Liver (tissue), 8 donors: ENCODE measurements at regions not wholly inside any gene's neighbourhood (a gene's known extent, or its start where the extent isn't known, plus 50 kb on each side); places are given as distances from the start of the nearest gene placed in this dataset.

Experiments used
- DNase-seq: peaks from one replicate; pipeline ENCODE4 v3.0.0-alpha.2; 2017; ENCODE audit warnings: low spot score
- H3K27ac ChIP-seq, 2 donors: one replicate each; pipeline ENCODE4 v1.7.0; 2013; ENCODE audit warnings: inconsistent platforms in 2 of 2, low read length in 2 of 2, control low read depth in 1 of 2, low read depth in 1 of 2, mild to moderate bottlenecking in 1 of 2
- H3K27me3 ChIP-seq, 4 donors: one replicate each; pipeline versions ENCODE4 v1.6.1 to v1.7.0; 2013; ENCODE audit warnings: low read length in 3 of 4, inconsistent platforms in 1 of 4, mild to moderate bottlenecking in 1 of 4, moderate library complexity in 1 of 4; ENCODE audit not compliant: control insufficient read depth in 4 of 4, insufficient read depth in 4 of 4
- H3K36me3 ChIP-seq, 4 donors: one replicate each; pipeline versions ENCODE4 v1.6.1 to v1.7.0; 2013; ENCODE audit warnings: low read length in 3 of 4, mild to moderate bottlenecking in 3 of 4, low read depth in 1 of 4, moderate library complexity in 1 of 4; ENCODE audit not compliant: control insufficient read depth in 4 of 4, insufficient read depth in 3 of 4
- H3K4me1 ChIP-seq, 4 donors: one replicate each; pipeline versions ENCODE4 v1.6.1 to v1.7.0; 2013; ENCODE audit warnings: low read length in 3 of 4, mild to moderate bottlenecking in 3 of 4, moderate library complexity in 1 of 4; ENCODE audit not compliant: control insufficient read depth in 4 of 4, insufficient read depth in 4 of 4
- H3K4me3 ChIP-seq, 3 donors: one replicate each; pipeline versions ENCODE4 v1.6.1 to v1.7.0; 2013; ENCODE audit warnings: low read length in 3 of 3, control low read depth in 1 of 3, low read depth in 1 of 3, mild to moderate bottlenecking in 1 of 3
- H3K9ac ChIP-seq, 2 donors: one replicate each; pipeline ENCODE4 v1.7.0; 2013; ENCODE audit warnings: low read length in 2 of 2, mild to moderate bottlenecking in 2 of 2, moderate library complexity in 2 of 2, control low read depth in 1 of 2, low read depth in 1 of 2
- H3K9me3 ChIP-seq, 4 donors: one replicate each; pipeline versions ENCODE4 v1.6.1 to v1.7.0; 2013; ENCODE audit warnings: low read length in 3 of 4; ENCODE audit not compliant: control insufficient read depth in 4 of 4
- EGR1 ChIP-seq, 2 donors: IDR thresholded peaks; 2 replicates each; pipeline ENCODE4 v1.6.1; 2016 to 2018; ENCODE audit warnings: antibody characterized with exemption in 2 of 2, low read depth in 2 of 2
- FOXA1 ChIP-seq: IDR thresholded peaks from 2 replicates; pipeline ENCODE4 v1.6.1; 2016; ENCODE audit warnings: antibody characterized with exemption
- FOXA2 ChIP-seq: IDR thresholded peaks from 2 replicates; pipeline ENCODE4 v1.6.1; 2016; ENCODE audit warnings: antibody characterized with exemption
- GABPA ChIP-seq, 2 donors: IDR thresholded peaks in 1 of 2; conservative IDR thresholded peaks in 1 of 2; 2 replicates each; pipeline ENCODE4 v1.6.1; 2016; ENCODE audit warnings: antibody characterized with exemption in 2 of 2, mild to moderate bottlenecking in 1 of 2, moderate library complexity in 1 of 2
- HNF4A ChIP-seq, 2 donors: conservative IDR thresholded peaks; 2 replicates each; pipeline ENCODE4 v1.6.1; 2016; ENCODE audit warnings: antibody characterized with exemption in 2 of 2, mild to moderate bottlenecking in 2 of 2
- HNF4G ChIP-seq: IDR thresholded peaks from 2 replicates; pipeline ENCODE4 v1.6.1; 2016; ENCODE audit warnings: antibody characterized with exemption
- JUND ChIP-seq, 2 donors: IDR thresholded peaks; 2 replicates each; pipeline ENCODE4 v1.6.1; 2016; ENCODE audit warnings: antibody characterized with exemption in 2 of 2
- NR2F2 ChIP-seq: IDR thresholded peaks from 2 replicates; pipeline ENCODE4 v1.6.1; 2016; ENCODE audit warnings: antibody characterized with exemption
- RAD21 ChIP-seq, 2 donors: IDR thresholded peaks; 2 replicates each; pipeline ENCODE4 v1.6.1; 2016; ENCODE audit warnings: antibody characterized with exemption in 2 of 2, mild to moderate bottlenecking in 2 of 2
- RXRA ChIP-seq, 2 donors: IDR thresholded peaks; 2 replicates each; pipeline ENCODE4 v1.6.1; 2017 to 2018; ENCODE audit warnings: antibody characterized with exemption in 2 of 2, mild to moderate bottlenecking in 1 of 2
- SP1 ChIP-seq: IDR thresholded peaks from 2 replicates; pipeline ENCODE4 v1.6.1; 2018; ENCODE audit warnings: antibody characterized with exemption, mild to moderate bottlenecking
- TAF1 ChIP-seq: conservative IDR thresholded peaks from 2 replicates; pipeline ENCODE4 v1.6.1; 2016; ENCODE audit warnings: antibody characterized with exemption, mild to moderate bottlenecking
- YY1 ChIP-seq: IDR thresholded peaks from 2 replicates; pipeline ENCODE4 v1.6.1; 2016; ENCODE audit warnings: antibody characterized with exemption, mild to moderate bottlenecking
- WGBS: extraction: QIAGEN DNeasy Blood & Tissue Kit; methylation state at CpG from one replicate; pipeline ENCODE4 v1.1.7; 2013; 5-methylcytosine and 5-hydroxymethylcytosine counted together
- TF ChIP-seq, protein P1 (sequence below): fragments of 150-350 bp; IDR thresholded peaks from 2 replicates; pipeline ENCODE4 v1.5.1; 2017; ENCODE audit warnings: improper control_type of control experiment, low read depth, low read length; ENCODE audit not compliant: missing input control
- TF ChIP-seq, protein P2 (sequence below): IDR thresholded peaks from 2 replicates; pipeline ENCODE4 v1.6.1; 2016; ENCODE audit warnings: antibody characterized with exemption
- TF ChIP-seq, protein P3 (sequence below): IDR thresholded peaks from 2 replicates; pipeline ENCODE4 v1.6.1; 2016; ENCODE audit warnings: antibody characterized with exemption, mild to moderate bottlenecking
- TF ChIP-seq, protein P4 (sequence below): IDR thresholded peaks from 2 replicates; pipeline ENCODE4 v1.6.1; 2016; ENCODE audit warnings: antibody characterized with exemption
- TF ChIP-seq, protein P5 (sequence below): IDR thresholded peaks from 2 replicates; pipeline ENCODE4 v1.6.1; 2016; ENCODE audit warnings: antibody characterized with exemption
- donor health status: healthy.
- donor health status: healthy.
- donor health status: healthy.
- donor health status: healthy.
- donor health status: healthy.

DNA sequence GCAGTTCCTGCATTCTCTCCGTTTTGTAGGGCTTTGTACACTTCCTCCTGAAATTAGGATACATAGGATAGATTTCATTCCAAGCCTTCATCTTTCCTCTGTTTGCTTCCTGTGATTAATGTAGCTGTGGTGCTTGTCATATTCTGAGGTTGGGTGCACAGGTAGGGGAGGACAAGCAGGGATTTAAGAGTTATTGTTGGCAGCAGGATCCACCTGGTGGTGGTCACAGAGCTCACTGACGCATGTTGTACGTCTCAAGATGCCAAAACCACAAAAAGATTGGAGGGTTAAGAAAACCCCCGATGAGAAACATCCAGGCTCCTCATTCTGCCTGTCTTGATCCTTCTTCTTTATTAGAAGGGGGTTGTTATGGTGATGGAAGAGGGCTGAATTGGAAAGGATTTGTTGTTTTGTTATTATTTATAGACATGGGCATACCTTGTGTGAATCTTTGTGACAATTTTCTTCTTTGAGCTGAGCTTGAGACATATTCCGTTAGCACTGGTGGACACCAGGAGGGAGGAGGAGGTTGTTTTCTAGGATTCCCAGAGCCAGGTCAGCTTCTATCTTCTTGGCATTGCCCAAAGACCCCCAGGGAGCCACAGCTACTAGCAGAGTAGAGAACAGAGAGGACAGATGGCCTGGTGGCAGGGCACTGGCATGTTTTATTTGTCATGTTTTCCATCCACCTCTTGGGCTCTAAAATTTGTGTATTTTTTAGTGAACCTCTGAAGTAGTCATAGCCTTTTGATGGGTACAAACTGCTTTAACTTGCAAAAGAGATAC, 57.7 kb upstream of the LARS2 start:
- WGBS: 57% methylated on average over 5 of the region's 5 CpGs
- TF ChIP-seq RXRA (IDR thresholded peaks at IDR 0.05) (no peak), NR2F2 (no peak), SP1 (no peak)
- TF ChIP-seq, protein P1, sequence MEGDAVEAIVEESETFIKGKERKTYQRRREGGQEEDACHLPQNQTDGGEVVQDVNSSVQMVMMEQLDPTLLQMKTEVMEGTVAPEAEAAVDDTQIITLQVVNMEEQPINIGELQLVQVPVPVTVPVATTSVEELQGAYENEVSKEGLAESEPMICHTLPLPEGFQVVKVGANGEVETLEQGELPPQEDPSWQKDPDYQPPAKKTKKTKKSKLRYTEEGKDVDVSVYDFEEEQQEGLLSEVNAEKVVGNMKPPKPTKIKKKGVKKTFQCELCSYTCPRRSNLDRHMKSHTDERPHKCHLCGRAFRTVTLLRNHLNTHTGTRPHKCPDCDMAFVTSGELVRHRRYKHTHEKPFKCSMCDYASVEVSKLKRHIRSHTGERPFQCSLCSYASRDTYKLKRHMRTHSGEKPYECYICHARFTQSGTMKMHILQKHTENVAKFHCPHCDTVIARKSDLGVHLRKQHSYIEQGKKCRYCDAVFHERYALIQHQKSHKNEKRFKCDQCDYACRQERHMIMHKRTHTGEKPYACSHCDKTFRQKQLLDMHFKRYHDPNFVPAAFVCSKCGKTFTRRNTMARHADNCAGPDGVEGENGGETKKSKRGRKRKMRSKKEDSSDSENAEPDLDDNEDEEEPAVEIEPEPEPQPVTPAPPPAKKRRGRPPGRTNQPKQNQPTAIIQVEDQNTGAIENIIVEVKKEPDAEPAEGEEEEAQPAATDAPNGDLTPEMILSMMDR: no peak
- no peak overlapping the region for H3K27ac ChIP-seq

DNA sequence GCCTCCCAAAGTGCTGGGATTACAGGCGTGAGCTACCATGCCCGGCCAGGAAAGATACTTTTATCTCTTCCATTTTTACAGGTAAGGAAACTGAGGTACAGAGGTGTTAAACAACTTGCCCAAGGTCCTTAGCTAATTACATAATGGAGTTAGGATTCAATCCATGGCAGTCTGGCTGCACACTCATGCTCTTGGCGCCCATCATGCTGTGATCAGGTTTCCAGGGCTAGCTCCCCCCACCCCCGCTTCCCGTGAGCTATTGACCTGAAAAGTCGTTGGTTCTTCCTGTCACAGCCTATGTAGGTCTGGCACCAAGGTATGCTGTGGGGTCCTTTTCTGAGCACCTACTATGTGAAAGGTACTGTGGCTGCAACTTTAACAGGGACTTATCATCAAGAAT, 55.9 kb upstream of the LARS2 start:
- H3K9ac ChIP-seq: no peak overlapping the region
- H3K36me3 ChIP-seq: no peaks in the 10 kb centered on the region
- no peaks in the 10 kb centered on the region for H3K9me3 ChIP-seq
- H3K4me1 ChIP-seq: no peaks in the 10 kb centered on the region
- no peak for DNase-seq
- no peak for TF ChIP-seq RAD21 (IDR thresholded peaks at IDR 0.05)
- TF ChIP-seq RXRA (IDR thresholded peaks at IDR 0.05): no peak
- TF ChIP-seq, protein P1: no peak
- TF ChIP-seq EGR1 (IDR thresholded peaks at IDR 0.05; ENCODE audit: low read depth in 2 of 2): no peak
- no peak for TF ChIP-seq FOXA1
- TF ChIP-seq FOXA2: no peak
- TF ChIP-seq, protein P2, sequence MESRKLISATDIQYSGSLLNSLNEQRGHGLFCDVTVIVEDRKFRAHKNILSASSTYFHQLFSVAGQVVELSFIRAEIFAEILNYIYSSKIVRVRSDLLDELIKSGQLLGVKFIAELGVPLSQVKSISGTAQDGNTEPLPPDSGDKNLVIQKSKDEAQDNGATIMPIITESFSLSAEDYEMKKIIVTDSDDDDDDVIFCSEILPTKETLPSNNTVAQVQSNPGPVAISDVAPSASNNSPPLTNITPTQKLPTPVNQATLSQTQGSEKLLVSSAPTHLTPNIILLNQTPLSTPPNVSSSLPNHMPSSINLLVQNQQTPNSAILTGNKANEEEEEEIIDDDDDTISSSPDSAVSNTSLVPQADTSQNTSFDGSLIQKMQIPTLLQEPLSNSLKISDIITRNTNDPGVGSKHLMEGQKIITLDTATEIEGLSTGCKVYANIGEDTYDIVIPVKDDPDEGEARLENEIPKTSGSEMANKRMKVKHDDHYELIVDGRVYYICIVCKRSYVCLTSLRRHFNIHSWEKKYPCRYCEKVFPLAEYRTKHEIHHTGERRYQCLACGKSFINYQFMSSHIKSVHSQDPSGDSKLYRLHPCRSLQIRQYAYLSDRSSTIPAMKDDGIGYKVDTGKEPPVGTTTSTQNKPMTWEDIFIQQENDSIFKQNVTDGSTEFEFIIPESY: no peak
- TF ChIP-seq TAF1: no peak
- no peak for TF ChIP-seq NR2F2
- TF ChIP-seq SP1: no peak
- TF ChIP-seq HNF4A (conservative IDR thresholded peaks at IDR 0.05): no peak
- no peak for TF ChIP-seq JUND (IDR thresholded peaks at IDR 0.05)
- TF ChIP-seq, protein P3, sequence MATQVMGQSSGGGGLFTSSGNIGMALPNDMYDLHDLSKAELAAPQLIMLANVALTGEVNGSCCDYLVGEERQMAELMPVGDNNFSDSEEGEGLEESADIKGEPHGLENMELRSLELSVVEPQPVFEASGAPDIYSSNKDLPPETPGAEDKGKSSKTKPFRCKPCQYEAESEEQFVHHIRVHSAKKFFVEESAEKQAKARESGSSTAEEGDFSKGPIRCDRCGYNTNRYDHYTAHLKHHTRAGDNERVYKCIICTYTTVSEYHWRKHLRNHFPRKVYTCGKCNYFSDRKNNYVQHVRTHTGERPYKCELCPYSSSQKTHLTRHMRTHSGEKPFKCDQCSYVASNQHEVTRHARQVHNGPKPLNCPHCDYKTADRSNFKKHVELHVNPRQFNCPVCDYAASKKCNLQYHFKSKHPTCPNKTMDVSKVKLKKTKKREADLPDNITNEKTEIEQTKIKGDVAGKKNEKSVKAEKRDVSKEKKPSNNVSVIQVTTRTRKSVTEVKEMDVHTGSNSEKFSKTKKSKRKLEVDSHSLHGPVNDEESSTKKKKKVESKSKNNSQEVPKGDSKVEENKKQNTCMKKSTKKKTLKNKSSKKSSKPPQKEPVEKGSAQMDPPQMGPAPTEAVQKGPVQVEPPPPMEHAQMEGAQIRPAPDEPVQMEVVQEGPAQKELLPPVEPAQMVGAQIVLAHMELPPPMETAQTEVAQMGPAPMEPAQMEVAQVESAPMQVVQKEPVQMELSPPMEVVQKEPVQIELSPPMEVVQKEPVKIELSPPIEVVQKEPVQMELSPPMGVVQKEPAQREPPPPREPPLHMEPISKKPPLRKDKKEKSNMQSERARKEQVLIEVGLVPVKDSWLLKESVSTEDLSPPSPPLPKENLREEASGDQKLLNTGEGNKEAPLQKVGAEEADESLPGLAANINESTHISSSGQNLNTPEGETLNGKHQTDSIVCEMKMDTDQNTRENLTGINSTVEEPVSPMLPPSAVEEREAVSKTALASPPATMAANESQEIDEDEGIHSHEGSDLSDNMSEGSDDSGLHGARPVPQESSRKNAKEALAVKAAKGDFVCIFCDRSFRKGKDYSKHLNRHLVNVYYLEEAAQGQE: no peak
- TF ChIP-seq GABPA (IDR thresholded peaks at IDR 0.05 in 1 of 2, conservative IDR thresholded peaks at IDR 0.05 in 1 of 2): no peak
- TF ChIP-seq YY1: no peak
- TF ChIP-seq, protein P4, sequence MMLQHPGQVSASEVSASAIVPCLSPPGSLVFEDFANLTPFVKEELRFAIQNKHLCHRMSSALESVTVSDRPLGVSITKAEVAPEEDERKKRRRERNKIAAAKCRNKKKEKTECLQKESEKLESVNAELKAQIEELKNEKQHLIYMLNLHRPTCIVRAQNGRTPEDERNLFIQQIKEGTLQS: no peak
- TF ChIP-seq, protein P5, sequence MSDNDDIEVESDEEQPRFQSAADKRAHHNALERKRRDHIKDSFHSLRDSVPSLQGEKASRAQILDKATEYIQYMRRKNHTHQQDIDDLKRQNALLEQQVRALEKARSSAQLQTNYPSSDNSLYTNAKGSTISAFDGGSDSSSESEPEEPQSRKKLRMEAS: no peak
- no peak for TF ChIP-seq HNF4G
- H3K4me3 ChIP-seq: no peak overlapping the region
- H3K27me3 ChIP-seq: peaks cover 0 to 7% (median under 1%) of the 10 kb centered on the region in 4 donors
- H3K27ac ChIP-seq: no peak overlapping the region
- WGBS: 85% methylated on average over 6 of the region's 6 CpGs

More for the DNA sequence above, 57.7 kb upstream of the LARS2 start:
- H3K27me3 ChIP-seq: peaks cover 0 to 7% (median under 1%) of the 10 kb centered on the region in 4 donors
- DNase-seq: no peak
- no peaks in the 10 kb centered on the region for H3K36me3 ChIP-seq
- H3K9ac ChIP-seq: no peak overlapping the region
- no peaks in the 10 kb centered on the region for H3K9me3 ChIP-seq
- no peaks in the 10 kb centered on the region for H3K4me1 ChIP-seq
- H3K4me3 ChIP-seq: no peak overlapping the region
